GM19025 (cell line): ENCODE measurements at regions not wholly inside any gene's neighbourhood (a gene's known extent, or its start where the extent isn't known, plus 50 kb on each side); places are given as distances from the start of the nearest gene placed in this dataset.

Experiments
- ATAC-seq: cut with Tn5 transposase; IDR thresholded peaks from one replicate; pipeline ENCODE4 v1.9.1; 2021; ENCODE audit warnings: mild to moderate bottlenecking, low read depth, moderate library complexity; ENCODE audit not compliant: unreplicated experiment

- ATAC-seq: no peak
Observed at GRCh38 chr4:184941671-184942418, 76.4 kb upstream of the HELT start.

- ATAC-seq: no peak
Observed at GRCh38 chr4:184942444-184943425, 75.6 kb upstream of the HELT start.

GRCh38 chr4:184949020-184949419 is 69.3 kb upstream of the HELT start:
- ATAC-seq: no peak

- no peak for ATAC-seq
Observed at GRCh38 chr4:184950117-184950830, 68.0 kb upstream of the HELT start.

DNA sequence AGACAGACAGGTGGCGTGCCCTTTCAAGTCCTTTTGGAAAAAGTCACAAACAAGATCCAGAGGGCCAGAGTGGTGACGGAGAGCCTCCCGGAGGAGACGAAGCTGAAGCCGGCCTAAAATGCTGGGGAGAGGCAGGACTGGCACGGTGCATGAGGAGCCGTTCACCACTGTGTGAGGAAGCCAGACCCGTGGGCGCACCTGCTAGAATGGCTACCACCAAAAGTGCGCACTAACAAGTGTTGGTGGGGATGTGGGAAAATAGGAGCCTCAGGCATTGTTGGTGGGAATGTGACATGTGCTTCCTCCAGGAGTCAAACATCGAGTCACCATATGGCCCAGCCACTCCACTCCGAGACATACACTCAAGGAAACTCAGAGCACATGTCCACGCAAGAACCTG is 67.4 kb upstream of the HELT start:
- ATAC-seq: no peak

- ATAC-seq: no peak
Observed at GRCh38 chr4:184951668-184952160, 66.6 kb upstream of the HELT start.

- no peak for ATAC-seq
Observed at GRCh38 chr4:184952522-184952921, 65.8 kb upstream of the HELT start.

- no peak for ATAC-seq
Observed at GRCh38 chr4:184953421-184953945, 64.8 kb upstream of the HELT start.

DNA sequence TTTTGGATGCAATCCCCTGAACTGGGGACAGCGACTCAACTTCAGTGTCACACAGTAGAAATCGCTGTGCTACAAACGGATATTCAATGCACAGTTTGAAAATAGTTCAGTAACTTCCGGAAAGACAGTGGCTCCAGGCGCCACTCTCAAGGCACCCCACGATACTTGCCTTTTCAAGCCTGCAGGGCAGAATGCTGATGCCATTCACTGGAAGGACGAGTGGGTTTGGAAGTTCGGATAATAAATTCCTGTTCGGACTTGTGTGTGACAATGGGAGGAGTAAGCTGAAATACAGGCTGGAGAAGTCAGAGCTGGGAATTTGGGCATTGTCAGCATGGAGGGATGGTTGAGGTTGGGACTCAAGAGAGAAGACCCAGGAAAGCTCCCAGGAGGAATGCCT is 64.3 kb upstream of the HELT start:
- no peak for ATAC-seq

DNA sequence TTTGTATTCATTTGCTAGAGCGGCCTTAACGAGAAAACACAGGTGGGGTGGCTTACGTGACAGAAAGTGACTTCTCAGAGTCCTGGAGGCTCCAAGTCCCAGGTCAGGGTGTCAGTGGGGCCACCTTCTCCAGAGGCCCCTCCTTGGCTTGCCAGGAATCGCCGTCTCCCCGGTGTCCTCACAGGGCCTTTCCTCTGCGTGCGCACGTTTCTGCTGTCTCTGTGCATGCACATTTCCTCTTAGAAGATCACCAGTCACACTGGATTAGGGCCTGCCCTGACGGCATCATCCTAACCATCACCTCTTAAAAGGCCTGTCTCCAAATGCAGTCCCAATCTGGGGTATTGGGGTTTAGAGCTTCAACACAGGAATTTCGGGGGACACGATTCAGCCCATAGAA is 63.8 kb upstream of the HELT start:
- ATAC-seq: no peak

DNA sequence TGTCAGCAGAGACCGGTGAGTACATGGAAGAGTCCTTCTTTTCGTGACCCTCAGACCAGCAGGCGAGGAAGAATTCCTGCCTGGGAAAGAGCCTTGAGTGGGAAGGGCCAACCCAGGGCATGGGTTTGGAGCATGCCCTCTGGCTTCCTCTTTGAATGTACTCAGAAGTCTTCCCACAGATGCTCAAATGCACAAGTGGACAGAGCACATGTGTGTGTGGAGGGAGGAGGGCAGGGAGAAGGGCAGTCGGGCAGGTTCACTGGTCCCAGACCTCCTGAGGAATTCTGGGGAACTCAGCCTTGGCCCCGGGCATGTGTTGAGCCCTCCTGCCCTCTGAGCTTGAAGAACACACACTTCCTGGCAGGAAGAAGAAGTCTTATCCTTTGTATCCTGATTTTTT is 63.2 kb upstream of the HELT start:
- no peak for ATAC-seq

DNA sequence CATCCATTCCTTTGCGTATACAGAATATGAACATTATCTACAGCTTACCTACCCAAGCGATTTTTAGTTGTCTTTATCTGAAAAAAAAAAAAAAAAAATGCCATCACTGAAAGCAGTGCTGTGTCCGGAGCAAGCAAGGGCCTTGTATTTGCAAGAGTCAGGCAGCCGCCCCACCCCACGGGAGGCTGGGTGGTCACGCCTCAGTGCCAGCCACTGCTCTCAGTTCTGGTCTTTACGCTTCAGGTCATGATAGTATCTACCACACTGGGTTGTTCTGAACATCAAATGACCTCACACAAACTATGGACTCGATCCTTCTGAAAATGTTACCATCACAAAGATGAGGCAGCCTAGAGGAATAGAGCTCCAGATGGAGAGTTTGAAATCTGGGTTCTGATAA is 62.7 kb upstream of the HELT start:
- no peak for ATAC-seq

DNA sequence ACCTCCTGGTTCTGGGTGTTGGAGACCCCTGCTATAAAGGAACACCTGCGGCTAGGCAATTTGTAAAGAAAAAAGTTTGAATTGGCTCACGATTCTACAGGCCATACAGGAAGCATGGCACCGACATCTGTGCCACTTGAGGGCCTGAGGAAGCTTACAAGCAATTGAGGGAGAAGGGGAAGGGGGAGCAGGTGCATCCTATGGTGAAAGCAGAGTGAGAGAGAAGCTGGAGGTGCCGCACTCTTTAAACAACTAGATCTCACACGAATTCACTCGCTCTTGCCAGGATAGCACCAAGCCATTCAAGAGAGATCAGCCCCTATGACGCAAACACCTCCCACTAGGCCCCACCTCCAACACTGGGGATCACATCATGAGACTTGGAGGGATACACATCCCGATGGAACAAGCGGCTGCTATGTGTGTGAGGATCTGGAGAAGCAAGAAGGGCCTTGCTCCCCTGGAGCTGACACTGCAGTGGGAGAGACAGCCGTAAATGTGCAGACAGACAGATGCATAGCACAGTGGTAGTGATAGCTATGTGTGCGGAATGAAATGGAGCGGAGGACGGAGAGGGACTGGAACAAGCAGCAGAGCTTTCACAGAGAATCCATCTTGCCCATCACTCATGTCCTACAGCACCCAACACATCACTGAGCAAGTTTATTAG is 60.7 kb upstream of the HELT start:
- no peak for ATAC-seq

GRCh38 chr4:184958127-184958922 is 60.0 kb upstream of the HELT start:
- ATAC-seq: no peak

DNA sequence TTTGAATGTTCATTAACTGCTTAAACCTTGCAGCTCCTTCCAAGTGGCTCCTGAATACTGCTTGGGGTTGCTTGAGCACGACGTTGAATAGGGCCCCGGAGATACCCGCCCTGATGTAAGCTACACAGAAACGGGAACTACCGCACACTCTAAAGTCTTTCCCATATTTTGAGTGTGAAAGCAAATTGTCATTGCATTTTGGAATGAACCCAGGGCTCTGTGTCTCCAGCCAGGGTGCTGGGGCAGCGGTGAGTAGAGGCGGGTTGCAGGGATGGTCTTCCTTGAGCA is 59.4 kb upstream of the HELT start:
- ATAC-seq: no peak

- ATAC-seq: no peak
Observed at GRCh38 chr4:184959309-184959708, 59.0 kb upstream of the HELT start.

DNA sequence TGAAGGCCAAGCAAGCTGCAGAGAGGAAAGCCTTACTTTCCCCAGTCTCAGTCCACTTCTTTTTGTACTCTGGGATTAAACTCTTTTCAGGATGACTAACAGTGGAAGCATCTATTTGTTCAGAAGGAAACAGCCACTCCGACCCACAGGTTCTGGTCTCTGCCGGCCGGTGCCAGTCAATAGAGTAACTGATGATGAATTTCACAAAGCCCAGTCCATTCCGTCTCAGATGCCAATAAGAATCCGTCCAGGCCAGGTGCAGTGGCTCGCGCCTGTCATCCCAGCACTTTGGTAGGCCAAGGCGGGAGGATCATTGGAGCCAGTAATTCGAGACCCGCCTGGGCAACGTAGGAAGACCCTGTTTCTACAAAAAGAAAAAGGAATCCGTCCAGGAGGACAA is 58.5 kb upstream of the HELT start:
- no peak for ATAC-seq

- ATAC-seq: no peak
Observed at GRCh38 chr4:184960505-184960971, 57.8 kb upstream of the HELT start.

DNA sequence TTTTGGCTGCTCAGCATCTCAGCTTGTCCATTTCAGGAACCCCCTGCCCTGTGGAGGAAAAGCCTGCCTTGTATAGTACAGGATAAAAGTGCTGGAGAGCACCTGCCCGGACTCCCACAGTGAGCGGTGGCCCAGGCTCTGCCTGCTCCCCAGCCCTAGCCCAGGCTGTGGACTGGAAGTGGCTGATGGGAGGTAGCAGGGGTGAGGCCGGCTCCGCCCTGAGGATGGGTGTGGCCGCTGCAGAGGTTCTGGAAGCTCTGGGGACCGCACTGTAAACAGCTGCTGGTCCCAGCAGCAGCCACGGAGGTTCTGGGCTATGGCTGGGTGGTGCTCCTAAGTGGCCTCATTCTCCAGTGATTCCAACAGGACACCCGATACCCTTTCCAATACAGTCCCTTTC is 56.6 kb upstream of the HELT start:
- ATAC-seq: no peak
